HCT116 (cell line): ENCODE measurements at regions not wholly inside any gene's neighbourhood (a gene's known extent, or its start where the extent isn't known, plus 50 kb on each side); places are given as distances from the start of the nearest gene placed in this dataset.
"Not testable (repeated sequence)": the region's sequence is repeated elsewhere in the genome, so short reads cannot be mapped to it uniquely, and the experiment has no call there.

Source experiments
- ATAC-seq: fragments of 200-7000 bp; cut with Tn5 transposase; 2 replicates; pipeline ENCODE4 v1.9.1; 2020; ENCODE audit warnings: mild to moderate bottlenecking, moderate library complexity
- BruUV-seq: library from RNA; stranded (reverse); fragments of 400-500 nt; replicated peaks from 2 replicates; lab custom pipeline; 2021; lab: Mats Ljungman, UMichigan
- CTCF ChIA-PET: fragments of 300-600 bp; sonication (Branson Sonifier 250); formaldehyde crosslinking; loops from one replicate; lab custom pipeline; 2021; ENCODE audit warnings: antibody characterized with exemption; lab: Charles Lee
- POLR2A ChIA-PET: fragments of 300-600, 350-600 bp; sonication (Branson Sonifier 250); formaldehyde crosslinking; loops from one replicate; lab custom pipeline; 2021; ENCODE audit warnings: antibody characterized with exemption; lab: Charles Lee
- RAD21 ChIA-PET, 2 experiments: fragments of 300-600 bp; sonication (Branson Sonifier 250); formaldehyde crosslinking; loops; one replicate each; lab custom pipeline; 2023; ENCODE audit warnings: low total read pairs in 2 of 2; ENCODE audit not compliant: uncharacterized antibody in 2 of 2, unreplicated experiment in 2 of 2, low non-redundant PET in 1 of 2; lab: Charles Lee
- DNase-seq: peaks from one replicate; pipeline ENCODE4 v3.0.0-alpha.2; 2010; ENCODE audit warnings: low read depth, low spot score
- H2AFZ ChIP-seq: fragments of 200-600 bp; shearing (Covaris generic), sonication (generic); 2 replicates; pipeline ENCODE4 v1.6.1; 2017; ENCODE audit warnings: low read depth, mixed run types, mixed read lengths, antibody characterized with exemption, low read length; ENCODE audit not compliant: poor library complexity, severe bottlenecking
- H3K27ac ChIP-seq: 2 replicates; pipeline ENCODE4 v1.5.1; 2012; ENCODE audit warnings: low read depth, low read length
- H3K27me3 ChIP-seq: fragments of 200-600 bp; sonication (generic); 2 replicates; pipeline ENCODE4 v1.6.1; 2016; ENCODE audit warnings: mixed run types, low read length, mixed read lengths; ENCODE audit not compliant: insufficient read depth
- H3K36me3 ChIP-seq, 2 experiments: fragments of 200-500 bp in 1 of 2; fragments of 200-600 bp in 1 of 2; sonication (Bioruptor generic) in 1 of 2; sonication (generic) in 1 of 2; 2 replicates each; pipeline versions ENCODE4 v1.5.1 to v1.6.1; 2014 to 2016; ENCODE audit warnings: low read length in 2 of 2, inconsistent platforms in 1 of 2, mixed read lengths in 1 of 2, mixed run types in 1 of 2; ENCODE audit not compliant: insufficient read depth in 2 of 2, control insufficient read depth in 1 of 2
- H3K4me1 ChIP-seq, 2 experiments: fragments of 200-600 bp in 1 of 2; sonication (generic) in 1 of 2; 2 replicates each; pipeline versions ENCODE4 v1.5.1 to v1.6.1; 2012 to 2017; ENCODE audit warnings: low read length in 2 of 2, inconsistent platforms in 1 of 2, mild to moderate bottlenecking in 1 of 2, mixed read lengths in 1 of 2, mixed run types in 1 of 2, moderate library complexity in 1 of 2; ENCODE audit not compliant: insufficient read depth in 2 of 2, control insufficient read depth in 1 of 2
- H3K4me2 ChIP-seq: fragments of 200-600 bp; sonication (generic); 2 replicates; pipeline ENCODE4 v1.6.1; 2017; ENCODE audit warnings: mixed run types, low read length, mixed read lengths
- H3K4me3 ChIP-seq, 2 experiments: fragments of 200-600 bp in 1 of 2; sonication (generic) in 1 of 2; replicated peaks in 1 of 2; 2 replicates each; pipeline ENCODE4 v1.5.1; 2011 to 2016; ENCODE audit warnings: low read length in 2 of 2, control low read depth in 1 of 2, low read depth in 1 of 2, mild to moderate bottlenecking in 1 of 2, mixed read lengths in 1 of 2, mixed run types in 1 of 2
- H3K79me2 ChIP-seq: fragments of 200-600 bp; sonication (generic); 2 replicates; pipeline ENCODE4 v1.6.1; 2017; ENCODE audit warnings: mild to moderate bottlenecking, mixed run types, low read length, moderate library complexity, mixed read lengths; ENCODE audit not compliant: insufficient read depth
- H3K9ac ChIP-seq: fragments of 200-600 bp; sonication (generic); 2 replicates; pipeline ENCODE4 v1.6.1; 2016; ENCODE audit warnings: low read length, mixed read lengths
- H3K9me2 ChIP-seq: fragments of 200-600 bp; sonication (generic), shearing (Covaris generic); 2 replicates; pipeline ENCODE4 v1.6.1; 2017; ENCODE audit warnings: mixed run types, mild to moderate bottlenecking, moderate library complexity; ENCODE audit not compliant: insufficient read depth
- H3K9me3 ChIP-seq, 2 experiments: fragments of 200-500 bp in 1 of 2; fragments of 200-600 bp in 1 of 2; sonication (Bioruptor generic) in 1 of 2; sonication (generic) in 1 of 2; 2 replicates each; pipeline ENCODE4 v1.6.1; 2014 to 2017; ENCODE audit warnings: low read length in 2 of 2, mixed read lengths in 2 of 2, inconsistent platforms in 1 of 2, low read depth in 1 of 2, mild to moderate bottlenecking in 1 of 2, mixed run types in 1 of 2, moderate library complexity in 1 of 2; ENCODE audit not compliant: control insufficient read depth in 1 of 2, insufficient read depth in 1 of 2
- H4K20me1 ChIP-seq: fragments of 200-600 bp; sonication (generic), shearing (Covaris generic); 2 replicates; pipeline ENCODE4 v1.6.1; 2017; ENCODE audit warnings: mixed run types, mild to moderate bottlenecking, moderate library complexity; ENCODE audit not compliant: insufficient read depth
- ATF3 ChIP-seq: IDR thresholded peaks from 2 replicates; pipeline ENCODE4 v1.6.1; 2012
- CBX3 ChIP-seq: IDR thresholded peaks from 2 replicates; pipeline ENCODE4 v1.6.1; 2012; ENCODE audit warnings: low read depth
- EGR1 ChIP-seq: IDR thresholded peaks from 2 replicates; pipeline ENCODE4 v1.6.1; 2012; ENCODE audit warnings: low read depth
- ELF1 ChIP-seq: IDR thresholded peaks from 2 replicates; pipeline ENCODE4 v1.6.1; 2012; ENCODE audit warnings: low read depth, borderline replicate concordance
- EZH2 ChIP-seq: fragments of 200-600 bp; sonication (generic); IDR thresholded peaks from 2 replicates; pipeline ENCODE4 v1.6.1; 2017; ENCODE audit warnings: antibody characterized with exemption, mixed run types
- EZH2phosphoT487 ChIP-seq: fragments of 200-600 bp; IDR thresholded peaks from 2 replicates; pipeline ENCODE4 v1.6.1; 2018; ENCODE audit warnings: antibody characterized with exemption, borderline replicate concordance
- FOSL1 ChIP-seq: IDR thresholded peaks from 2 replicates; pipeline ENCODE4 v1.6.1; 2012; ENCODE audit warnings: low read depth
- MAX ChIP-seq: IDR thresholded peaks from 2 replicates; pipeline ENCODE4 v1.6.1; 2012
- POLR2AphosphoS5 ChIP-seq: IDR thresholded peaks from 2 replicates; pipeline ENCODE4 v1.6.1; 2011; ENCODE audit warnings: mild to moderate bottlenecking, low read depth, low read length, moderate library complexity
- RAD21 ChIP-seq: IDR thresholded peaks from 2 replicates; pipeline ENCODE4 v1.6.1; 2012; ENCODE audit warnings: low read depth, mild to moderate bottlenecking
- REST ChIP-seq: IDR thresholded peaks from 2 replicates; pipeline ENCODE4 v1.6.1; 2012; ENCODE audit warnings: low read depth
- SIN3A ChIP-seq: IDR thresholded peaks from 2 replicates; pipeline ENCODE4 v1.6.1; 2012; ENCODE audit warnings: low read depth
- SRF ChIP-seq: IDR thresholded peaks from 2 replicates; pipeline ENCODE4 v1.6.1; 2012; ENCODE audit warnings: low read depth
- YY1 ChIP-seq: IDR thresholded peaks from 2 replicates; pipeline ENCODE4 v1.6.1; 2011; ENCODE audit warnings: low read length, low read depth, moderate library complexity, mild to moderate bottlenecking; ENCODE audit not compliant: insufficient replicate concordance; ENCODE audit errors: extremely low read depth
- ZBTB33 ChIP-seq: IDR thresholded peaks from 2 replicates; pipeline ENCODE4 v1.6.1; 2011; ENCODE audit warnings: mild to moderate bottlenecking, low read length, moderate library complexity; ENCODE audit not compliant: insufficient replicate concordance; ENCODE audit errors: extremely low read depth
- ZNF274 ChIP-seq: fragments of 200-500 bp; sonication (Bioruptor generic); IDR thresholded peaks from 2 replicates; pipeline ENCODE4 v1.6.1; 2014; ENCODE audit warnings: mild to moderate bottlenecking, low read depth, low read length, inconsistent platforms
- intact Hi-C: fragments of 100-400 bp; cut with micrococcal nuclease; formaldehyde crosslinking; loops from 2 replicates; pipeline ENCODE4 v1.10.0; 2022

- BruUV-seq, H2AFZ ChIP-seq, DNase-seq, H3K9me3 ChIP-seq, H3K4me3 ChIP-seq, H3K27ac ChIP-seq, H4K20me1 ChIP-seq, H3K27me3 ChIP-seq, H3K36me3 ChIP-seq, RAD21 ChIA-PET, POLR2A ChIA-PET, intact Hi-C loops, H3K9ac ChIP-seq, H3K4me1 ChIP-seq, H3K4me2 ChIP-seq, H3K9me2 ChIP-seq, CTCF ChIA-PET, ATAC-seq, H3K79me2 ChIP-seq: not testable (repeated sequence)
These were observed 53.6 kb upstream of the MAPK10 start for GRCh38 chr4:86413426-86413825.

GRCh38 chr4:86414686-86415085, 54.8 kb upstream of the MAPK10 start:
- H3K4me2 ChIP-seq, result no peak overlapping the region
- no peaks in the 10 kb centered on the region for H3K36me3 ChIP-seq
- no peak overlapping the region for H2AFZ ChIP-seq
- ATAC-seq, result no peak
- no peaks in the 10 kb centered on the region for H4K20me1 ChIP-seq
- ChIA-PET POLR2A (no interaction called here), RAD21 (no interaction called here), CTCF (no interaction called here)
- no peak overlapping the region for H3K27ac ChIP-seq
- intact Hi-C loops, result no loop called here
- no TSS peak for BruUV-seq
- no peaks in the 10 kb centered on the region for H3K27me3 ChIP-seq
- no peak overlapping the region for H3K4me3 ChIP-seq
- H3K9me2 ChIP-seq, result no peaks in the 10 kb centered on the region
- H3K4me1 ChIP-seq, result no peaks in the 10 kb centered on the region
- no peaks in the 10 kb centered on the region for H3K79me2 ChIP-seq
- DNase-seq, result no peak
- H3K9ac ChIP-seq, result no peak overlapping the region
- H3K9me3 ChIP-seq, result no peaks in the 10 kb centered on the region
- TF ChIP-seq EZH2phosphoT487 (no peak), ATF3 (no peak), SRF (no peak), EGR1 (no peak), CBX3 (no peak), POLR2AphosphoS5 (no peak), RAD21 (no peak), ZBTB33 (no peak), FOSL1 (no peak), MAX (no peak), ELF1 (no peak), YY1 (no peak), REST (no peak), ZNF274 (no peak), SIN3A (no peak), EZH2 (no peak)
